ENCODE measurements at regions not wholly inside any gene's neighbourhood (a gene's known extent, or its start where the extent isn't known, plus 50 kb on each side); places are given as distances from the start of the nearest gene placed in this dataset.

DNA sequence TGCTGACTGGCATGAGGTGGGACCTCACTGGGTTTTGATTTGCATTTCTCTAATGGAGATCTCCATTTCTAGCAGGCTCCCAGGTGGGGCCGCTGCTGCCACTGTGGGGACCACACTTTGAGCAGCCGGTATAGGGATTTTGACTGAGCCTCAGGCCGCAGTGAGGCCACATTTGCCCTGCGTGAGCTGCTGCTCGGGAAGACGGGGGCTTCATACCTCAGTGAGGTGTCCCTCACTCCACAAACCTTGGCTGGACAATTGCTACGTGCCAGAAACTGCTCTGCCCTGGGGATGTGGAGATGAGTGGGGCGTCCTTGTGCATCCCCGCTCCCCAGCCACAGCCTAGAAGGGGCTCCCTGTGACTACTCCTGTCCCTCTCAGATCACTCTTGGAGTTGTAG is 134.3 kb downstream of the ANKRD60 start:
- peaks cover 7% of the 10 kb centered on the region for H3K27me3 Mint-ChIP-seq
- H3K9me3 Mint-ChIP-seq = no peaks in the 10 kb centered on the region
- no peaks in the 10 kb centered on the region for H3K36me3 Mint-ChIP-seq
- H3K27ac Mint-ChIP-seq = no peak overlapping the region
- no peak overlapping the region for H3K4me3 Mint-ChIP-seq
- DNase-seq = no peak
- no peaks in the 10 kb centered on the region for H3K4me1 Mint-ChIP-seq

- Mint-ChIP-seq H3K27me3 (peaks cover 10% of the 10 kb centered on the region), H3K4me3 (no peak overlapping the region), H3K9me3 (no peaks in the 10 kb centered on the region), H3K4me1 (no peaks in the 10 kb centered on the region), H3K27ac (no peak overlapping the region), H3K36me3 (no peaks in the 10 kb centered on the region)
- no peak for DNase-seq
Observed at GRCh38 chr20:58092871-58093270, 135.6 kb downstream of the ANKRD60 start.

- H3K36me3 Mint-ChIP-seq = no peaks in the 10 kb centered on the region
- H3K4me1 Mint-ChIP-seq = no peaks in the 10 kb centered on the region
- H3K27ac Mint-ChIP-seq = no peak overlapping the region
- no peaks in the 10 kb centered on the region for H3K9me3 Mint-ChIP-seq
- no peak for DNase-seq
- H3K4me3 Mint-ChIP-seq = no peak overlapping the region
- peaks cover 10% of the 10 kb centered on the region for H3K27me3 Mint-ChIP-seq
Observed at GRCh38 chr20:58092353-58092752, 136.1 kb downstream of the ANKRD60 start.

DNA sequence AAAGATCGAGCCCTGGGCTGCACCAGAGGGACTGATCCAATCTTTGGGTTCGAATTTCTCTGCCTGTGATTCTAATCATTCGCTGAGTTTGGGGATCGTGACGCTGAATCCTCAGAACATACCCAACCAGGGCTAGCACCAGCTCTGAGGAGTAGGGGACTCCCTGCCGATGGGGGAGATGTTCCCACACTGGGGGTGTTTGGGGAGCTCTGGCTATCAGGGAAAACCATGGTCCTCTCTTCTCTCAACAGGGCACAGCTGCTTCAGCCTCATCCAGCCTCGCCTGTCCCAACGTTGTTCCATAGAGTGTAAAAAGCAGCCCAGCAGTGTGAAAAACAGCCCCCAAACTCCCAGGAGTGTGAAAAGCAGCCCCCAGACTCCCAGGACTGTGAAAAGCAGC is 136.6 kb downstream of the ANKRD60 start:
- H3K9me3 Mint-ChIP-seq = no peaks in the 10 kb centered on the region
- H3K27ac Mint-ChIP-seq = no peak overlapping the region
- H3K4me3 Mint-ChIP-seq = no peak overlapping the region
- H3K36me3 Mint-ChIP-seq = no peaks in the 10 kb centered on the region
- peaks cover 10% of the 10 kb centered on the region for H3K27me3 Mint-ChIP-seq
- no peaks in the 10 kb centered on the region for H3K4me1 Mint-ChIP-seq
- no peak for DNase-seq

DNA sequence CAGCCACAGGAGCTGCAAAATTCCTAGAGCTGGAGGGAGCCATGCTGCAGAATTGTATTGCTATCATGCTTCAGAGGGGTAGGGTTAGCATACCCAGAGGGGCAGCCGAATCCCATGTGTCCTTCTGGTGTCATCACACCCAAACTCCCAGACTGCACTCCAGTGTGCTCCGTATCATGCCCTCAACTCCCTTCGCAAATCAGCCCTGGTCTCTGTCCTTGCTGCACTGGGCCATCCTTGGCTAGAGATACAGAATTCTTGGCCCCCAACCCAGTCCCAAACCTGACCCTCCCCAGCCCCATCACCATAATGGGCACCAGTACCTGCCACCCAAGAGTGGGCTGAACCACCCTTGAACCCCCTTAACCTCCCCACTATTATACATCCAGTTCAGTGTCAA is 138.3 kb downstream of the ANKRD60 start:
- Mint-ChIP-seq H3K4me1 (no peaks in the 10 kb centered on the region), H3K27me3 (peaks cover 10% of the 10 kb centered on the region), H3K4me3 (no peak overlapping the region), H3K27ac (no peak overlapping the region), H3K36me3 (no peaks in the 10 kb centered on the region), H3K9me3 (no peaks in the 10 kb centered on the region)
- DNase-seq = no peak

GRCh38 chr20:58088625-58089024 is 139.8 kb downstream of the ANKRD60 start:
- H3K9me3 Mint-ChIP-seq = no peaks in the 10 kb centered on the region
- H3K27me3 Mint-ChIP-seq = peaks cover 7% of the 10 kb centered on the region
- no peak for DNase-seq
- H3K27ac Mint-ChIP-seq = no peak overlapping the region
- H3K36me3 Mint-ChIP-seq = no peaks in the 10 kb centered on the region
- no peak overlapping the region for H3K4me3 Mint-ChIP-seq
- no peaks in the 10 kb centered on the region for H3K4me1 Mint-ChIP-seq

GRCh38 chr20:58088105-58088504 is 140.3 kb downstream of the ANKRD60 start:
- Mint-ChIP-seq H3K27me3 (peaks cover 7% of the 10 kb centered on the region), H3K4me3 (no peak overlapping the region), H3K36me3 (no peaks in the 10 kb centered on the region), H3K4me1 (no peaks in the 10 kb centered on the region), H3K9me3 (no peaks in the 10 kb centered on the region), H3K27ac (no peak overlapping the region)
- no peak for DNase-seq

DNA sequence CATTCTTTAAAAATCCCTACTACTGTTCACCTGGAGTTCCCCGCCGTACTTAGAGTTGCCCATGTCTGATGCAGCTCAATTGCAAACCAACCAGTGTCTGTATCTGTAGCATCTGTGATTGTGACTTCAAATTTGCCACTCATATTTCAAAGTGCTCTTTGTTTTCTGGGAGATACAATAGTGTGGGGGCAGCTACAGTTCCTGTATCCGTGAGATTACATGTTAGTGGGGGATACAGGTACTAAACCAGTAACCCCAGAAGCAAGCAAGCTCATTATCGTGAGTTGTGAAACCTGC is 140.9 kb downstream of the ANKRD60 start:
- Mint-ChIP-seq H3K27ac (no peak overlapping the region), H3K36me3 (no peaks in the 10 kb centered on the region), H3K4me1 (no peaks in the 10 kb centered on the region), H3K27me3 (peaks cover 7% of the 10 kb centered on the region), H3K9me3 (no peaks in the 10 kb centered on the region), H3K4me3 (no peak overlapping the region)
- no peak for DNase-seq

- H3K4me1 Mint-ChIP-seq = no peaks in the 10 kb centered on the region
- no peak overlapping the region for H3K27ac Mint-ChIP-seq
- H3K9me3 Mint-ChIP-seq = no peaks in the 10 kb centered on the region
- H3K4me3 Mint-ChIP-seq = no peak overlapping the region
- no peak for DNase-seq
- H3K36me3 Mint-ChIP-seq = no peaks in the 10 kb centered on the region
- peaks cover 7% of the 10 kb centered on the region for H3K27me3 Mint-ChIP-seq
Observed at GRCh38 chr20:58086763-58087561, 141.5 kb downstream of the ANKRD60 start.

GRCh38 chr20:58084966-58085365 is 143.5 kb downstream of the ANKRD60 start:
- peaks cover 3% of the 10 kb centered on the region for H3K27me3 Mint-ChIP-seq
- no peaks in the 10 kb centered on the region for H3K9me3 Mint-ChIP-seq
- no peak overlapping the region for H3K4me3 Mint-ChIP-seq
- no peaks in the 10 kb centered on the region for H3K36me3 Mint-ChIP-seq
- no peaks in the 10 kb centered on the region for H3K4me1 Mint-ChIP-seq
- no peak for DNase-seq
- no peak overlapping the region for H3K27ac Mint-ChIP-seq

- Mint-ChIP-seq H3K9me3 (no peaks in the 10 kb centered on the region), H3K4me3 (no peak overlapping the region), H3K27ac (no peak overlapping the region), H3K36me3 (no peaks in the 10 kb centered on the region), H3K4me1 (no peaks in the 10 kb centered on the region), H3K27me3 (peaks cover 3% of the 10 kb centered on the region)
- DNase-seq = no peak
Observed at GRCh38 chr20:58084566-58084965, 143.9 kb downstream of the ANKRD60 start.

- H3K9me3 Mint-ChIP-seq = no peaks in the 10 kb centered on the region
Observed at GRCh38 chr20:58081846-58082245, 146.6 kb downstream of the ANKRD60 start.

GRCh38 chr20:58078741-58079522 is 149.5 kb downstream of the ANKRD60 start:
- no peak for DNase-seq
- Mint-ChIP-seq H3K27me3 (peaks cover 5% of the 10 kb centered on the region), H3K27ac (no peak overlapping the region), H3K4me3 (no peak overlapping the region), H3K9me3 (no peaks in the 10 kb centered on the region), H3K36me3 (no peaks in the 10 kb centered on the region), H3K4me1 (peaks cover 2% of the 10 kb centered on the region)

More at GRCh38 chr20:58081846-58082245, 146.6 kb downstream of the ANKRD60 start:
- H3K27me3 Mint-ChIP-seq = no peaks in the 10 kb centered on the region
- H3K4me3 Mint-ChIP-seq = no peak overlapping the region
- no peaks in the 10 kb centered on the region for H3K4me1 Mint-ChIP-seq
- H3K36me3 Mint-ChIP-seq = no peaks in the 10 kb centered on the region
- no peak overlapping the region for H3K27ac Mint-ChIP-seq
- no peak for DNase-seq

DNA sequence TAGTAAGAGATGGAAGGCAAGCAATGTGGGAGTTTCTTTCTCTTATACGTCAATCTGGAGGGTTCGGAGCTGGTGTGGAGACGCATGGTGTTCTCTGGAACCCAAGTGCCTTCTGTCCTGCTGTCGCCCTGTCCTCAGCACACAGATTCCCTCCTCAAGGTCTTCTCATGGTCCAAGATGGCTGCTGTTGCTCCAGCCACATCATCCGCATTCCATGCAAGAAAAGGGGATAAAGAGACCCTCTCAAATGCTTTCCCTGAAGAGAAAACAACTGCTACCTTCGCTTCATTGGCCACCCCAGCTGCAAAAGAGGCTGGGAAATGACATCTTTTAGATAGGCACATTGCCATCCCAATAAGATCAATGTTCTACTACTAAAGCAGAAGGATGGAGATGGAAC is 151.2 kb downstream of the ANKRD60 start:
- H3K4me1 Mint-ChIP-seq = peaks cover 2% of the 10 kb centered on the region
- H3K36me3 Mint-ChIP-seq = no peaks in the 10 kb centered on the region
- no peak overlapping the region for H3K27ac Mint-ChIP-seq
- no peak for DNase-seq
- H3K27me3 Mint-ChIP-seq = peaks cover 11% of the 10 kb centered on the region
- no peak overlapping the region for H3K4me3 Mint-ChIP-seq
- no peaks in the 10 kb centered on the region for H3K9me3 Mint-ChIP-seq

GRCh38 chr20:58076405-58076804 is 152.0 kb downstream of the ANKRD60 start:
- H3K36me3 Mint-ChIP-seq = no peaks in the 10 kb centered on the region
- H3K27ac Mint-ChIP-seq = no peak overlapping the region
- no peak for DNase-seq
- peaks cover 2% of the 10 kb centered on the region for H3K4me1 Mint-ChIP-seq
- no peak overlapping the region for H3K4me3 Mint-ChIP-seq
- no peaks in the 10 kb centered on the region for H3K9me3 Mint-ChIP-seq
- peaks cover 18% of the 10 kb centered on the region for H3K27me3 Mint-ChIP-seq
